Inferior parietal cortex (tissue), 1 donor: ENCODE measurements at regions not wholly inside any gene's neighbourhood (a gene's known extent, or its start where the extent isn't known, plus 50 kb on each side); places are given as distances from the start of the nearest gene placed in this dataset.
"Not testable (repeated sequence)": the region's sequence is repeated elsewhere in the genome, so short reads cannot be mapped to it uniquely, and the experiment has no call there.

Experiments
- DNase-seq: peaks from one replicate; pipeline ENCODE4 v3.0.0-alpha.2; 2016; ENCODE audit errors: extremely low spot score

- DNase-seq: no peak
These were observed 928.7 kb downstream of the DIPK2A start for GRCh38 chr3:144900366-144900765.

DNA sequence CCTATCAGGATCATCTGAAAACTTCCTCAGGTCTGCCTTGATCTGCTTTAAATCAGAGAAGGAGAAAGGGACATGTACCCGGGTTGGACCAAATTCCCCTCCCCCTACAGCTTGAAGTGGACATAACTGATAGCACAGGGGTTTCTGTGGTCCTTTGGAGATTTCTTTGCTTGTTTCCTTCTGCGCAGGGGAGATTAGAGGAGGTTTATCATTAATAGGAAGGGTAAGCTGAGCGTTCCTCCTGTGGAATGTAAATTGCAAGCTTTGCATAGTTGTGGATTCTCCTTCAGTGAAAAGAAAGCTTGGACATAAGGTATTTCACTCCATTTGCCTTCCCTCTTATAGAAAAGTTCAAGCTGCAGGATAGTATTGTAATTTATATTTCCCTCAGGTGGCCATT is 936.0 kb downstream of the DIPK2A start:
- DNase-seq: not testable (repeated sequence)

- DNase-seq: no peak
These were observed 941.3 kb downstream of the DIPK2A start for GRCh38 chr3:144912968-144913367.

- no peak for DNase-seq
These were observed 943.6 kb downstream of the DIPK2A start for GRCh38 chr3:144915202-144915601.

- no peak for DNase-seq
These were observed 950.1 kb downstream of the DIPK2A start for GRCh38 chr3:144921710-144922109.

GRCh38 chr3:144923046-144923775 is 951.6 kb downstream of the DIPK2A start:
- DNase-seq: no peak

DNA sequence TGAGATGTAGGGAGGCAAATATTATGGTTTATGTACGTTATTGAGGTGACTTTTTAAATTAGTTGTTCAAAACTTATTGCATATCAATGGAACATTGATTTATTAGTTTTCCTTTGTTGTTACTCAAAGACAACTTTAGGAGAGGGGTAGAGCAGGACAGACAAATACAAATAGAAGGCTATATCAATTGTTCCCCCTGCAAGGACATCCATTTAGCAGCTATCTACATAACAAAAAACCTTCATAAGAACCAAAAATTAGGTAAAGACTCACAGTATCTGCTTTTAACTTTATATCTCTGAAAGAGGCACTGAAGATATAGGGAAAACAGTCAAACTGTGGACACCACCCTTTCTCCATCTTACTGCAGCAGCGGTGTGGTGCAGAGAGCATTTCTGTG is 958.8 kb downstream of the DIPK2A start:
- no peak for DNase-seq

- no peak for DNase-seq
These were observed 960.0 kb downstream of the DIPK2A start for GRCh38 chr3:144931590-144931989.

GRCh38 chr3:144942093-144942837 is 970.6 kb downstream of the DIPK2A start:
- no peak for DNase-seq

DNA sequence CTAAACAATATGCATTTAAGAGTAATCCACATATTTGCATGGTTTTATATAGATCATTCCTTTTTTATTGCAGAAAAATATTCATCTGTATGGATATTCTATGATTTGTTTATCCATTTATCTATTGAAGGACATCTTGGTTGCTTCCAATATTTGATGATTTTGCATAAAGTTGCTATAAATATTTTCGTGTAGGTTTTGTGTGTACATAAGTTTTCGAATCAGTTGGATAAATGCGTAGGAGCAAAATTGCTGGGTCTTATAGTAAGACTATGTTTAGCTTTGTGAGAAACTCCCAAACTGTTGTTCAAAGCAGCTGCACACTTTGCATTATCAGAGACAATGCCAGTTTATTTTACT is 971.2 kb downstream of the DIPK2A start:
- no peak for DNase-seq

DNA sequence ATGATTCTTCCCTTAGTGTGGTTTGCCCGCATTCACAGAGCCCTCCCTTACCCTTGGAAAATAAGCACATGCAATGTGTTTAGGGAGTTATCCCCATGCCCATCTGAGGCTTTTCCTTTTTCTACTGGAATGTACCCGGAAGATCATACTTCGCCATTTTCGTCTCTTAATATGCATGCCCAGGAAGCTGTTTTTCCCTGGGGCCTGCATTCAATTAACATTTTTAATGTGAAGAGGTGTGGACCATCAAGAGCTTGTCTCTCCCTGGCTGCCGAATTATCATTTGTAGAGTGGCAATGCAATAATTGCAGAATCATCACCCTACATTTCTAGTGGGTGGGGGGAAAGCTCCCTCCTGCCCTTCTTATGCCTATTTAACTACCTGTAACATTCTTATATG is 976.3 kb downstream of the DIPK2A start:
- no peak for DNase-seq

DNA sequence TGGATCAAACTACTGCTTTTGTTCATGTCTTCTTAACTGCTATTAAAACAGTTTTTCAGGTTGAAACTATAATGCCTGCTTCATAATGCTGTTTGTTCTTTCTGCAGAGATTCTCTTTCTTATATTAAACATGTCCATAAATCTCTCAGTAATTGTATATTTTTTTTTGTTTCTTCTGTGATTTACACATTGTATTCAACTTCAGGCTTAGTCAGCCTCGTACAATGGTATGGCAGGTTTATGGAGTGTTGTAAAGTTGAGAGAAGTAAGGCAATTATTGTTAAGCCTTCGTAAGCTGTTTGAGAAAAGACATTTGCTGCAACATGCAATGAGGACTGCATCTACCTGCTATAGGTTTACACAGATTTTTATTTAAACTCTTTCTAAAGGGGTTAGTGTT is 977.1 kb downstream of the DIPK2A start:
- no peak for DNase-seq

GRCh38 chr3:144953959-144954358 is 982.3 kb downstream of the DIPK2A start:
- DNase-seq: no peak

DNA sequence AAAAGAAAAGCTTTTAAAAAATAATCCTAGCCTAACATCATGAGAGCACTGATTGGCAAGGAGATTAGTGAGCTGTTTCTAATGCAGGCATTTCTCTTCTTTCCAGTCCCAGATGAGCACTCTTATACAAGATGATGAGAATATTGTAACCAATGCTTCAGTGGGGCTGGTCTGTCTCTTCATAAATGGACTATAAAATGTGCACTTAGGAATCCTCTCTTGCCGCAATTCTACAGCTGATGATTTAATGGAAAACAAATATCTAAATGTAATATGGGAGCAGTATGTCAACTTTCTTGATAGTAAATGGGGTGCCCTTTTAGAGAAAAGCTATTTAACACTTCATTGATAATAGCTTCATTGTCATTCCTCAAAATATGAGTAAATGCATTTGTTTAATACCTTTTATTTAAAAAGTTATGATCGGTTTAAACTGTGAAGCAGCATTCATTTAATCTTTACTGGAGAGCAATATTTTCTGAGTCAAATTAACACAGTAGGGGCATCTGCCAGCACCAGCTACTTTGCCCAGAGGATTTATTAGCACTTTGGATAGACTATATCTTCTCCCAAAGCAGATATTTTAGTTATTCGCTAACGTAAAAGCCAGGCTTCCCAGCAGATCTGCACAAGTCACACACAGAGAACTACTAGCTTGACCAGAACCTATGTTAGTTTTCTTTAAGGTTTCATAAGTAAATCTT is 985.9 kb downstream of the DIPK2A start:
- DNase-seq: no peak

GRCh38 chr3:144963810-144964209 is 992.2 kb downstream of the DIPK2A start:
- no peak for DNase-seq

- no peak for DNase-seq
These were observed 994.9 kb downstream of the DIPK2A start for GRCh38 chr3:144966560-144966959.

GRCh38 chr3:144968750-144969350 is 997.2 kb downstream of the DIPK2A start:
- no peak for DNase-seq

- not testable (repeated sequence) for DNase-seq
These were observed 1012.9 kb downstream of the DIPK2A start for GRCh38 chr3:144984481-144984880.

DNA sequence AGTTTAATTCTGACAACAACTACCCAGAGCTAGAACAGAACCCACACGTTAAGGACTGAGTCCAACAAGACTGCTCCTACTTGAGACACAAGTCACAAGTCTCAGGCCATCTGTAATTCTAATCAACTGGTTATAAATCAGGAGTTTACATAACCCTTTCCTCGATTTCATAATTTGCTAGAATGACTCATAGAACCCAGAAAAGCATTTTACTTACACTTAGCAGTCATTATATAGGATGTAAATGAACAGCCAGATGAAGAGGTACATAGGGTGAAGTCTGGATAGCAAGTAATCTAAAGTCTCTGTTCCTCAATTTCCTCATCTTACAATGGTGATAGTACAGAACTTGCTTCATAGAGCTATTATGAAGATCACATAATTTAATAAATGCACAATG is 1018.2 kb downstream of the DIPK2A start:
- DNase-seq: no peak

GRCh38 chr3:144995856-144996255 is 1024.2 kb downstream of the DIPK2A start:
- DNase-seq: no peak

- no peak for DNase-seq
These were observed 1033.8 kb downstream of the DIPK2A start for GRCh38 chr3:145005427-145005826.

GRCh38 chr3:145006271-145006670 is 1034.6 kb downstream of the DIPK2A start:
- DNase-seq: no peak
